NT2/D1 (cell line): ENCODE measurements at regions not wholly inside any gene's neighbourhood (a gene's known extent, or its start where the extent isn't known, plus 50 kb on each side); places are given as distances from the start of the nearest gene placed in this dataset.

ENCODE experiments used
- YY1 ChIP-seq: IDR thresholded peaks from 2 replicates; pipeline ENCODE4 v1.6.1; 2011; ENCODE audit not compliant: insufficient read length, insufficient read depth
- ZNF274 ChIP-seq: IDR thresholded peaks from 2 replicates; pipeline ENCODE4 v1.6.1; 2011; ENCODE audit warnings: mild to moderate bottlenecking, low read depth, low read length

GRCh38 chr3:167148136-167148535 is 232.0 kb downstream of the ZBBX start:
- TF ChIP-seq YY1 (no peak), ZNF274 (no peak)
